Stimulated activated naive B cell treated with anti-CD40 and anti-IgM and Interleukin-4, amounts not matched to agents 10 μg/mL and 1 μg/mL and 100 μg/mL, for 72 hours (primary cell): ENCODE measurements at regions not wholly inside any gene's neighbourhood (a gene's known extent, or its start where the extent isn't known, plus 50 kb on each side); places are given as distances from the start of the nearest gene placed in this dataset.

Source experiments
- ATAC-seq, 2 donors: fragments of 150-1000 bp; cut with Tn5 transposase; replicated peaks; 2 replicates each; pipeline ENCODE4 v1.10.0; 2021; ENCODE audit warnings: moderate library complexity in 1 of 2
- DNase-seq: peaks from one replicate; pipeline ENCODE4 v3.0.0; 2021
- H3K27ac Mint-ChIP-seq: one replicate; pipeline ENCODE4 v1.8.0; 2022; ENCODE audit warnings: mild to moderate bottlenecking, mixed read lengths
- H3K27me3 Mint-ChIP-seq, 2 donors: one replicate each; pipeline ENCODE4 v1.8.0; 2022; ENCODE audit warnings: mixed read lengths in 2 of 2
- H3K36me3 Mint-ChIP-seq, 2 donors: one replicate each; pipeline ENCODE4 v1.8.0; 2022; ENCODE audit warnings: mixed read lengths in 2 of 2, mild to moderate bottlenecking in 1 of 2
- H3K4me1 Mint-ChIP-seq, 2 donors: one replicate each; pipeline ENCODE4 v1.8.0; 2022; ENCODE audit warnings: mixed read lengths in 2 of 2, mild to moderate bottlenecking in 1 of 2
- H3K4me3 Mint-ChIP-seq, 2 donors: one replicate each; pipeline ENCODE4 v1.8.0; 2022; ENCODE audit warnings: mild to moderate bottlenecking in 2 of 2, mixed read lengths in 2 of 2, moderate library complexity in 1 of 2
- H3K9me3 Mint-ChIP-seq, 2 donors: one replicate each; pipeline ENCODE4 v1.8.0; 2022; ENCODE audit warnings: mixed read lengths in 2 of 2, mild to moderate bottlenecking in 1 of 2

- DNase-seq: no peak
- peaks cover 11 to 16% of the 10 kb centered on the region in 2 donors for H3K27me3 Mint-ChIP-seq
- no peak overlapping the region for H3K4me3 Mint-ChIP-seq
Observed at GRCh38 chr19:42662712-42663111, 68.0 kb upstream of the CEACAM8 start.

GRCh38 chr19:42660353-42660752 lies 65.6 kb upstream of the CEACAM8 start:
- ATAC-seq: no peak
- Mint-ChIP-seq H3K27ac (no peak overlapping the region), H3K4me1 (no peaks in the 10 kb centered on the region), H3K4me3 (no peak overlapping the region), H3K27me3 (peaks cover 6 to 16% of the 10 kb centered on the region in 2 donors), H3K36me3 (no peaks in the 10 kb centered on the region), H3K9me3 (peaks cover 5 to 8% of the 10 kb centered on the region in 2 donors)
- no peak for DNase-seq

More at GRCh38 chr19:42662712-42663111, 68.0 kb upstream of the CEACAM8 start:
- Mint-ChIP-seq H3K27ac (no peak overlapping the region), H3K4me1 (no peaks in the 10 kb centered on the region), H3K9me3 (peaks cover 5 to 8% of the 10 kb centered on the region in 2 donors), H3K36me3 (no peaks in the 10 kb centered on the region)
- ATAC-seq: no peak

GRCh38 chr19:42658076-42658475 lies 63.4 kb upstream of the CEACAM8 start:
- no peaks in the 10 kb centered on the region for H3K36me3 Mint-ChIP-seq
- H3K9me3 Mint-ChIP-seq: peaks cover 5 to 8% of the 10 kb centered on the region in 2 donors
- H3K4me1 Mint-ChIP-seq: no peaks in the 10 kb centered on the region
- DNase-seq (no peak), ATAC-seq (no peak)
- H3K27me3 Mint-ChIP-seq: peaks cover 11 to 30% of the 10 kb centered on the region in 2 donors
- no peak overlapping the region for H3K4me3 Mint-ChIP-seq
- no peak overlapping the region for H3K27ac Mint-ChIP-seq

- H3K27ac Mint-ChIP-seq: no peak overlapping the region
- H3K27me3 Mint-ChIP-seq: peaks cover 14 to 35% of the 10 kb centered on the region in 2 donors
- H3K4me1 Mint-ChIP-seq: no peaks in the 10 kb centered on the region
- ATAC-seq (no peak), DNase-seq (no peak)
- peaks cover 5 to 8% of the 10 kb centered on the region in 2 donors for H3K9me3 Mint-ChIP-seq
- no peak overlapping the region for H3K4me3 Mint-ChIP-seq
- H3K36me3 Mint-ChIP-seq: no peaks in the 10 kb centered on the region
Observed at GRCh38 chr19:42657556-42657955, 62.8 kb upstream of the CEACAM8 start.

GRCh38 chr19:42655748-42656147 lies 61.0 kb upstream of the CEACAM8 start:
- H3K9me3 Mint-ChIP-seq: peaks cover 5 to 8% of the 10 kb centered on the region in 2 donors
- no peak overlapping the region for H3K4me3 Mint-ChIP-seq
- DNase-seq (no peak), ATAC-seq (no peak)
- no peak overlapping the region for H3K27ac Mint-ChIP-seq
- peaks cover 27 to 46% of the 10 kb centered on the region in 2 donors for H3K27me3 Mint-ChIP-seq
- H3K36me3 Mint-ChIP-seq: no peaks in the 10 kb centered on the region
- H3K4me1 Mint-ChIP-seq: no peaks in the 10 kb centered on the region

GRCh38 chr19:42653841-42654240 lies 59.1 kb upstream of the CEACAM8 start:
- no peak overlapping the region for H3K4me3 Mint-ChIP-seq
- H3K9me3 Mint-ChIP-seq: peaks cover under 1% of the 10 kb centered on the region in 2 donors
- ATAC-seq: no peak
- H3K27me3 Mint-ChIP-seq: peaks cover 37 to 56% of the 10 kb centered on the region in 2 donors
- H3K36me3 Mint-ChIP-seq: no peaks in the 10 kb centered on the region
- no peak for DNase-seq
- no peak overlapping the region for H3K27ac Mint-ChIP-seq
- no peaks in the 10 kb centered on the region for H3K4me1 Mint-ChIP-seq

GRCh38 chr19:42652021-42652420 lies 57.3 kb upstream of the CEACAM8 start:
- no peak for ATAC-seq
- Mint-ChIP-seq H3K27ac (no peak overlapping the region), H3K4me3 (no peak overlapping the region), H3K9me3 (no peaks in the 10 kb centered on the region), H3K27me3 (peaks cover 37 to 58% of the 10 kb centered on the region in 2 donors), H3K36me3 (no peaks in the 10 kb centered on the region), H3K4me1 (no peaks in the 10 kb centered on the region)
- no peak for DNase-seq
